ENCODE measurements at regions not wholly inside any gene's neighbourhood (a gene's known extent, or its start where the extent isn't known, plus 50 kb on each side); places are given as distances from the start of the nearest gene placed in this dataset.
"Not testable (repeated sequence)": the region's sequence is repeated elsewhere in the genome, so short reads cannot be mapped to it uniquely, and the experiment has no call there.

- ATAC-seq (no peak), DNase-seq (no peak)
- TF ChIP-seq CTCF (IDR thresholded peaks at IDR 0.05), result no peak
- Histone ChIP-seq H3K27ac (no peak overlapping the region), H3K4me1 (no peaks in the 10 kb centered on the region), H3K27me3 (no peaks in the 10 kb centered on the region), H3K9me3 (peaks cover 0 to 5% of the 10 kb centered on the region in 2 donors), H3K36me3 (no peaks in the 10 kb centered on the region), H3K4me3 (no peak overlapping the region)
- intact Hi-C loops (cut with DNase I), result no loop called here
Observed at GRCh38 chr1:68717330-68717729, 220.4 kb upstream of the DEPDC1 start.

- TF ChIP-seq CTCF (IDR thresholded peaks at IDR 0.05), result no peak
- Histone ChIP-seq H3K4me1 (no peaks in the 10 kb centered on the region), H3K27ac (no peak overlapping the region), H3K27me3 (no peaks in the 10 kb centered on the region), H3K4me3 (no peak overlapping the region), H3K36me3 (no peaks in the 10 kb centered on the region), H3K9me3 (no peaks in the 10 kb centered on the region)
- DNase-seq (no peak), ATAC-seq (no peak)
- intact Hi-C loops (cut with DNase I), result no loop called here
Observed at GRCh38 chr1:68720476-68720875, 223.6 kb upstream of the DEPDC1 start.

- H3K4me3 ChIP-seq, result no peak overlapping the region
- H3K27me3 ChIP-seq, result no peaks in the 10 kb centered on the region
- H3K9me3 ChIP-seq, result no peaks in the 10 kb centered on the region
- H3K36me3 ChIP-seq, result no peaks in the 10 kb centered on the region
- H3K27ac ChIP-seq, result no peak overlapping the region
- TF ChIP-seq CTCF (IDR thresholded peaks at IDR 0.05), result no peak
- ATAC-seq, result no peak
- H3K4me1 ChIP-seq, result no peaks in the 10 kb centered on the region
- no peak for DNase-seq
- intact Hi-C loops (cut with DNase I), result no loop called here
Observed at GRCh38 chr1:68723791-68724190, 226.9 kb upstream of the DEPDC1 start.

GRCh38 chr1:68725001-68725752 is 228.3 kb upstream of the DEPDC1 start:
- H3K36me3 ChIP-seq, result no peaks in the 10 kb centered on the region
- no peaks in the 10 kb centered on the region for H3K4me1 ChIP-seq
- H3K27ac ChIP-seq, result no peak overlapping the region
- no peaks in the 10 kb centered on the region for H3K9me3 ChIP-seq
- H3K4me3 ChIP-seq, result no peak overlapping the region
- ATAC-seq (no peak), DNase-seq (peak in 1 of 4 donors; percentile 10)
- intact Hi-C loops (cut with DNase I), result no loop called here
- no peaks in the 10 kb centered on the region for H3K27me3 ChIP-seq
- TF ChIP-seq CTCF (IDR thresholded peaks at IDR 0.05), result no peak

DNA sequence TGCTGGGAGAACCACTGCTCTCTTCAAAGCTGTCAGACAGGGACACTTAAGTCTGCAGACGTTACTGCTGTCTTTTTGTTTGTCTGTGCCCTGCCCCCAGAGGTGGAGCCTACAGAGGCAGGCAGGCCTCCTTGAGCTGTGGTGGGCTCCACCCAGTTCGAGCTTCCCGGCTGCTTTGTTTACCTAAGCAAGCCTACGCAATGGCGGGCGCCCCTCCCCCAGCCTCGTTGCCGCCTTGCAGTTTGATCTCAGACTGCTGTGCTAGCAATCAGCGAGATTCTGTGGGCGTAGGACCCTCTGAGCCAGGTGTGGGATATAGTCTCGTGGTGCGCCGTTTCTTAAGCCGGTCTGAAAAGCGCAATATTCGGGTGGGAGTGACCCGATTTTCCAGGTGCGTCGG is 242.6 kb upstream of the DEPDC1 start:
- ATAC-seq; intact Hi-C loops (cut with DNase I); H3K4me1 ChIP-seq; DNase-seq; H3K4me3 ChIP-seq; H3K36me3 ChIP-seq; H3K27me3 ChIP-seq; H3K27ac ChIP-seq: not testable (repeated sequence)
- H3K9me3 ChIP-seq, result peaks cover 0 to 15% of the 10 kb centered on the region in 2 donors

DNA sequence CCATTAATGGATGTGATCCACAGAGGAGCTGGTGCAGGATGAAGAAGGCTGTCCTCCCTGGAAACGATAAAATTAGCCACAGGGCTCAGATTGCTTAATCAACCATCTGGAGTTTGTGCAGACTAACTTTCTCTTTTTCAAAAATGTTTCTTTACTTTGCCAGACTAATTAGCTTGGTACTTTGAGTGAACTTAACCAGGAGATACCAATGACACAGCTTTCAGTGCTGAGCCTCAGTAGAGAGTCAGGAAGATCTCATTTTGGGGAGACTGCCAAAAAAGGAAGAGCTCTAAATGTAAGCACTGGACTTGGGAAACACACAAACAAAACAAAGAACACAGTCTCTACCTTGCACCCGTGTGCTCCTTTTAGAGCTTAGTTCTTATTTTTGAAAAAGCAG is 248.1 kb upstream of the DEPDC1 start:
- Histone ChIP-seq H3K36me3 (no peaks in the 10 kb centered on the region), H3K4me3 (no peak overlapping the region), H3K27me3 (no peaks in the 10 kb centered on the region), H3K4me1 (no peaks in the 10 kb centered on the region), H3K27ac (no peak overlapping the region), H3K9me3 (peaks cover 0 to 15% of the 10 kb centered on the region in 2 donors)
- intact Hi-C loops (cut with DNase I), result no loop called here
- ATAC-seq (no peak), DNase-seq (peak in 2 of 4 donors; percentile 20 to 32)
- no peak for TF ChIP-seq CTCF (IDR thresholded peaks at IDR 0.05)

Data from left lung (tissue), 4 donors.